HCT116 (cell line): ENCODE measurements at regions not wholly inside any gene's neighbourhood (a gene's known extent, or its start where the extent isn't known, plus 50 kb on each side); places are given as distances from the start of the nearest gene placed in this dataset.

Source experiments
- ATAC-seq: fragments of 200-7000 bp; cut with Tn5 transposase; 2 replicates; pipeline ENCODE4 v1.9.1; 2020; ENCODE audit warnings: mild to moderate bottlenecking, moderate library complexity
- BruUV-seq: library from RNA; stranded (reverse); fragments of 400-500 nt; replicated peaks from 2 replicates; lab custom pipeline; 2021; lab: Mats Ljungman, UMichigan
- CTCF ChIA-PET: fragments of 300-600 bp; sonication (Branson Sonifier 250); formaldehyde crosslinking; loops from one replicate; lab custom pipeline; 2021; ENCODE audit warnings: antibody characterized with exemption; lab: Charles Lee
- POLR2A ChIA-PET: fragments of 300-600, 350-600 bp; sonication (Branson Sonifier 250); formaldehyde crosslinking; loops from one replicate; lab custom pipeline; 2021; ENCODE audit warnings: antibody characterized with exemption; lab: Charles Lee
- RAD21 ChIA-PET, 2 experiments: fragments of 300-600 bp; sonication (Branson Sonifier 250); formaldehyde crosslinking; loops; one replicate each; lab custom pipeline; 2023; ENCODE audit warnings: low total read pairs in 2 of 2; ENCODE audit not compliant: uncharacterized antibody in 2 of 2, unreplicated experiment in 2 of 2, low non-redundant PET in 1 of 2; lab: Charles Lee
- DNase-seq: peaks from one replicate; pipeline ENCODE4 v3.0.0-alpha.2; 2010; ENCODE audit warnings: low read depth, low spot score
- H2AFZ ChIP-seq: fragments of 200-600 bp; shearing (Covaris generic), sonication (generic); 2 replicates; pipeline ENCODE4 v1.6.1; 2017; ENCODE audit warnings: low read depth, mixed run types, mixed read lengths, antibody characterized with exemption, low read length; ENCODE audit not compliant: poor library complexity, severe bottlenecking
- H3K27ac ChIP-seq: 2 replicates; pipeline ENCODE4 v1.5.1; 2012; ENCODE audit warnings: low read depth, low read length
- H3K27me3 ChIP-seq: fragments of 200-600 bp; sonication (generic); 2 replicates; pipeline ENCODE4 v1.6.1; 2016; ENCODE audit warnings: mixed run types, low read length, mixed read lengths; ENCODE audit not compliant: insufficient read depth
- H3K36me3 ChIP-seq, 2 experiments: fragments of 200-500 bp in 1 of 2; fragments of 200-600 bp in 1 of 2; sonication (Bioruptor generic) in 1 of 2; sonication (generic) in 1 of 2; 2 replicates each; pipeline versions ENCODE4 v1.5.1 to v1.6.1; 2014 to 2016; ENCODE audit warnings: low read length in 2 of 2, inconsistent platforms in 1 of 2, mixed read lengths in 1 of 2, mixed run types in 1 of 2; ENCODE audit not compliant: insufficient read depth in 2 of 2, control insufficient read depth in 1 of 2
- H3K4me1 ChIP-seq, 2 experiments: fragments of 200-600 bp in 1 of 2; sonication (generic) in 1 of 2; 2 replicates each; pipeline versions ENCODE4 v1.5.1 to v1.6.1; 2012 to 2017; ENCODE audit warnings: low read length in 2 of 2, inconsistent platforms in 1 of 2, mild to moderate bottlenecking in 1 of 2, mixed read lengths in 1 of 2, mixed run types in 1 of 2, moderate library complexity in 1 of 2; ENCODE audit not compliant: insufficient read depth in 2 of 2, control insufficient read depth in 1 of 2
- H3K4me2 ChIP-seq: fragments of 200-600 bp; sonication (generic); 2 replicates; pipeline ENCODE4 v1.6.1; 2017; ENCODE audit warnings: mixed run types, low read length, mixed read lengths
- H3K4me3 ChIP-seq, 2 experiments: fragments of 200-600 bp in 1 of 2; sonication (generic) in 1 of 2; replicated peaks in 1 of 2; 2 replicates each; pipeline ENCODE4 v1.5.1; 2011 to 2016; ENCODE audit warnings: low read length in 2 of 2, control low read depth in 1 of 2, low read depth in 1 of 2, mild to moderate bottlenecking in 1 of 2, mixed read lengths in 1 of 2, mixed run types in 1 of 2
- H3K79me2 ChIP-seq: fragments of 200-600 bp; sonication (generic); 2 replicates; pipeline ENCODE4 v1.6.1; 2017; ENCODE audit warnings: mild to moderate bottlenecking, mixed run types, low read length, moderate library complexity, mixed read lengths; ENCODE audit not compliant: insufficient read depth
- H3K9ac ChIP-seq: fragments of 200-600 bp; sonication (generic); 2 replicates; pipeline ENCODE4 v1.6.1; 2016; ENCODE audit warnings: low read length, mixed read lengths
- H3K9me2 ChIP-seq: fragments of 200-600 bp; sonication (generic), shearing (Covaris generic); 2 replicates; pipeline ENCODE4 v1.6.1; 2017; ENCODE audit warnings: mixed run types, mild to moderate bottlenecking, moderate library complexity; ENCODE audit not compliant: insufficient read depth
- H3K9me3 ChIP-seq, 2 experiments: fragments of 200-500 bp in 1 of 2; fragments of 200-600 bp in 1 of 2; sonication (Bioruptor generic) in 1 of 2; sonication (generic) in 1 of 2; 2 replicates each; pipeline ENCODE4 v1.6.1; 2014 to 2017; ENCODE audit warnings: low read length in 2 of 2, mixed read lengths in 2 of 2, inconsistent platforms in 1 of 2, low read depth in 1 of 2, mild to moderate bottlenecking in 1 of 2, mixed run types in 1 of 2, moderate library complexity in 1 of 2; ENCODE audit not compliant: control insufficient read depth in 1 of 2, insufficient read depth in 1 of 2
- H4K20me1 ChIP-seq: fragments of 200-600 bp; sonication (generic), shearing (Covaris generic); 2 replicates; pipeline ENCODE4 v1.6.1; 2017; ENCODE audit warnings: mixed run types, mild to moderate bottlenecking, moderate library complexity; ENCODE audit not compliant: insufficient read depth
- CBX3 ChIP-seq: IDR thresholded peaks from 2 replicates; pipeline ENCODE4 v1.6.1; 2012; ENCODE audit warnings: low read depth
- EZH2 ChIP-seq: fragments of 200-600 bp; sonication (generic); IDR thresholded peaks from 2 replicates; pipeline ENCODE4 v1.6.1; 2017; ENCODE audit warnings: antibody characterized with exemption, mixed run types
- EZH2phosphoT487 ChIP-seq: fragments of 200-600 bp; IDR thresholded peaks from 2 replicates; pipeline ENCODE4 v1.6.1; 2018; ENCODE audit warnings: antibody characterized with exemption, borderline replicate concordance
- FOSL1 ChIP-seq: IDR thresholded peaks from 2 replicates; pipeline ENCODE4 v1.6.1; 2012; ENCODE audit warnings: low read depth
- JUND ChIP-seq: IDR thresholded peaks from 2 replicates; pipeline ENCODE4 v1.6.1; 2012
- POLR2A ChIP-seq: IDR thresholded peaks from 2 replicates; pipeline ENCODE4 v1.7.0; 2011; ENCODE audit warnings: borderline replicate concordance; ENCODE audit not compliant: insufficient read depth, insufficient read length; ENCODE audit errors: extremely low read depth
- RAD21 ChIP-seq: IDR thresholded peaks from 2 replicates; pipeline ENCODE4 v1.6.1; 2012; ENCODE audit warnings: low read depth, mild to moderate bottlenecking
- SP1 ChIP-seq: IDR thresholded peaks from 2 replicates; pipeline ENCODE4 v1.6.1; 2012; ENCODE audit warnings: low read depth
- TCF7L2 ChIP-seq: IDR thresholded peaks from 2 replicates; pipeline ENCODE4 v1.7.0; 2011; ENCODE audit warnings: borderline replicate concordance, inconsistent platforms; ENCODE audit not compliant: insufficient read depth, insufficient read length; ENCODE audit errors: extremely low read depth
- ZNF274 ChIP-seq: fragments of 200-500 bp; sonication (Bioruptor generic); IDR thresholded peaks from 2 replicates; pipeline ENCODE4 v1.6.1; 2014; ENCODE audit warnings: mild to moderate bottlenecking, low read depth, low read length, inconsistent platforms
- intact Hi-C: fragments of 100-400 bp; cut with micrococcal nuclease; formaldehyde crosslinking; loops from 2 replicates; pipeline ENCODE4 v1.10.0; 2022
- TF ChIP-seq, protein P1 (sequence below): IDR thresholded peaks from 2 replicates; pipeline ENCODE4 v1.6.1; 2012; ENCODE audit warnings: low read depth
- TF ChIP-seq, protein P2 (sequence below): IDR thresholded peaks from 2 replicates; pipeline ENCODE4 v1.6.1; 2011; ENCODE audit warnings: mild to moderate bottlenecking, low read length, moderate library complexity; ENCODE audit not compliant: insufficient replicate concordance; ENCODE audit errors: extremely low read depth
- TF ChIP-seq, protein P3 (sequence below), 3 experiments: fragments of 200-600 bp in 1 of 3; sonication (generic) in 1 of 3; IDR thresholded peaks in 2 of 3; conservative IDR thresholded peaks in 1 of 3; 2 replicates each; pipeline ENCODE4 v1.5.1; 2012 to 2017; ENCODE audit warnings: low read depth in 2 of 3, low read length in 2 of 3, antibody characterized with exemption in 1 of 3, borderline replicate concordance in 1 of 3, control low read depth in 1 of 3, mild to moderate bottlenecking in 1 of 3, mixed read lengths in 1 of 3, mixed run types in 1 of 3, moderate library complexity in 1 of 3; ENCODE audit not compliant: insufficient read depth in 1 of 3

DNA sequence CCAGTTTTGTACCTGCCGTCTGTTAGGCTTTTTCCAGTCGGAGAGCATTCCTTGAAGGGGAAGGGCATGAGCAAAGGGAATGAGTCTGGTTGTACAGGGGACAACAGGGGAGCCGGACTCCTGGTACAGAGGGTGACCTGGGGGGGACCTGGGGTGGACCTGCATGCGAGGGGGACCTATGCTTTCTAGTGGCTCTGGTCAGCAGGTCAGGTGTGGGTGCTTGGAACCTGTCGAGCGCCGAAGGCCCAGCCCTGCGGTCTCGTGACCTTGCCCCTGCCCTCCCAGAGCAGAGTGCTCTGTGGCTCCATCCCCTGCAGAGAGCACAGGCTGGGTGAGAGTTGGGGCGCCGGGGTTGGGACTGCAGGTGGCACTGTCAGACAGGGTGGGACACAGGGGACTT, 96.7 kb upstream of the ASAP2 start:
- H3K79me2 ChIP-seq: no peaks in the 10 kb centered on the region
- H3K9ac ChIP-seq: no peak overlapping the region
- DNase-seq (no peak), ATAC-seq (no peak)
- H3K27ac ChIP-seq: no peak overlapping the region
- intact Hi-C loops: no loop called here
- ChIA-PET RAD21 (no interaction called here), POLR2A (no interaction called here), CTCF (no interaction called here)
- no peaks in the 10 kb centered on the region for H4K20me1 ChIP-seq
- BruUV-seq: no TSS peak
- no peaks in the 10 kb centered on the region for H3K9me2 ChIP-seq
- no peak overlapping the region for H3K4me3 ChIP-seq
- no peak overlapping the region for H3K4me2 ChIP-seq
- H3K4me1 ChIP-seq: peaks cover 12 to 40% of the 10 kb centered on the region in 2 experiments; a peak in 3 of 4 replicates
- H3K27me3 ChIP-seq: no peaks in the 10 kb centered on the region
- no peaks in the 10 kb centered on the region for H3K9me3 ChIP-seq
- no peaks in the 10 kb centered on the region for H3K36me3 ChIP-seq
- no peak overlapping the region for H2AFZ ChIP-seq
- no peak for TF ChIP-seq ZNF274
- TF ChIP-seq RAD21: no peak
- TF ChIP-seq EZH2: no peak
- TF ChIP-seq FOSL1: no peak
- TF ChIP-seq, protein P1, sequence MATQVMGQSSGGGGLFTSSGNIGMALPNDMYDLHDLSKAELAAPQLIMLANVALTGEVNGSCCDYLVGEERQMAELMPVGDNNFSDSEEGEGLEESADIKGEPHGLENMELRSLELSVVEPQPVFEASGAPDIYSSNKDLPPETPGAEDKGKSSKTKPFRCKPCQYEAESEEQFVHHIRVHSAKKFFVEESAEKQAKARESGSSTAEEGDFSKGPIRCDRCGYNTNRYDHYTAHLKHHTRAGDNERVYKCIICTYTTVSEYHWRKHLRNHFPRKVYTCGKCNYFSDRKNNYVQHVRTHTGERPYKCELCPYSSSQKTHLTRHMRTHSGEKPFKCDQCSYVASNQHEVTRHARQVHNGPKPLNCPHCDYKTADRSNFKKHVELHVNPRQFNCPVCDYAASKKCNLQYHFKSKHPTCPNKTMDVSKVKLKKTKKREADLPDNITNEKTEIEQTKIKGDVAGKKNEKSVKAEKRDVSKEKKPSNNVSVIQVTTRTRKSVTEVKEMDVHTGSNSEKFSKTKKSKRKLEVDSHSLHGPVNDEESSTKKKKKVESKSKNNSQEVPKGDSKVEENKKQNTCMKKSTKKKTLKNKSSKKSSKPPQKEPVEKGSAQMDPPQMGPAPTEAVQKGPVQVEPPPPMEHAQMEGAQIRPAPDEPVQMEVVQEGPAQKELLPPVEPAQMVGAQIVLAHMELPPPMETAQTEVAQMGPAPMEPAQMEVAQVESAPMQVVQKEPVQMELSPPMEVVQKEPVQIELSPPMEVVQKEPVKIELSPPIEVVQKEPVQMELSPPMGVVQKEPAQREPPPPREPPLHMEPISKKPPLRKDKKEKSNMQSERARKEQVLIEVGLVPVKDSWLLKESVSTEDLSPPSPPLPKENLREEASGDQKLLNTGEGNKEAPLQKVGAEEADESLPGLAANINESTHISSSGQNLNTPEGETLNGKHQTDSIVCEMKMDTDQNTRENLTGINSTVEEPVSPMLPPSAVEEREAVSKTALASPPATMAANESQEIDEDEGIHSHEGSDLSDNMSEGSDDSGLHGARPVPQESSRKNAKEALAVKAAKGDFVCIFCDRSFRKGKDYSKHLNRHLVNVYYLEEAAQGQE: no peak
- no peak for TF ChIP-seq CBX3
- no peak for TF ChIP-seq TCF7L2
- TF ChIP-seq, protein P2, sequence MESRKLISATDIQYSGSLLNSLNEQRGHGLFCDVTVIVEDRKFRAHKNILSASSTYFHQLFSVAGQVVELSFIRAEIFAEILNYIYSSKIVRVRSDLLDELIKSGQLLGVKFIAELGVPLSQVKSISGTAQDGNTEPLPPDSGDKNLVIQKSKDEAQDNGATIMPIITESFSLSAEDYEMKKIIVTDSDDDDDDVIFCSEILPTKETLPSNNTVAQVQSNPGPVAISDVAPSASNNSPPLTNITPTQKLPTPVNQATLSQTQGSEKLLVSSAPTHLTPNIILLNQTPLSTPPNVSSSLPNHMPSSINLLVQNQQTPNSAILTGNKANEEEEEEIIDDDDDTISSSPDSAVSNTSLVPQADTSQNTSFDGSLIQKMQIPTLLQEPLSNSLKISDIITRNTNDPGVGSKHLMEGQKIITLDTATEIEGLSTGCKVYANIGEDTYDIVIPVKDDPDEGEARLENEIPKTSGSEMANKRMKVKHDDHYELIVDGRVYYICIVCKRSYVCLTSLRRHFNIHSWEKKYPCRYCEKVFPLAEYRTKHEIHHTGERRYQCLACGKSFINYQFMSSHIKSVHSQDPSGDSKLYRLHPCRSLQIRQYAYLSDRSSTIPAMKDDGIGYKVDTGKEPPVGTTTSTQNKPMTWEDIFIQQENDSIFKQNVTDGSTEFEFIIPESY: no peak
- TF ChIP-seq SP1: no peak
- TF ChIP-seq EZH2phosphoT487: no peak
- no peak for TF ChIP-seq POLR2A
- no peak for TF ChIP-seq JUND
- TF ChIP-seq, protein P3, sequence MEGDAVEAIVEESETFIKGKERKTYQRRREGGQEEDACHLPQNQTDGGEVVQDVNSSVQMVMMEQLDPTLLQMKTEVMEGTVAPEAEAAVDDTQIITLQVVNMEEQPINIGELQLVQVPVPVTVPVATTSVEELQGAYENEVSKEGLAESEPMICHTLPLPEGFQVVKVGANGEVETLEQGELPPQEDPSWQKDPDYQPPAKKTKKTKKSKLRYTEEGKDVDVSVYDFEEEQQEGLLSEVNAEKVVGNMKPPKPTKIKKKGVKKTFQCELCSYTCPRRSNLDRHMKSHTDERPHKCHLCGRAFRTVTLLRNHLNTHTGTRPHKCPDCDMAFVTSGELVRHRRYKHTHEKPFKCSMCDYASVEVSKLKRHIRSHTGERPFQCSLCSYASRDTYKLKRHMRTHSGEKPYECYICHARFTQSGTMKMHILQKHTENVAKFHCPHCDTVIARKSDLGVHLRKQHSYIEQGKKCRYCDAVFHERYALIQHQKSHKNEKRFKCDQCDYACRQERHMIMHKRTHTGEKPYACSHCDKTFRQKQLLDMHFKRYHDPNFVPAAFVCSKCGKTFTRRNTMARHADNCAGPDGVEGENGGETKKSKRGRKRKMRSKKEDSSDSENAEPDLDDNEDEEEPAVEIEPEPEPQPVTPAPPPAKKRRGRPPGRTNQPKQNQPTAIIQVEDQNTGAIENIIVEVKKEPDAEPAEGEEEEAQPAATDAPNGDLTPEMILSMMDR (IDR thresholded peaks at IDR 0.05 in 2 of 3, conservative IDR thresholded peaks at IDR 0.05 in 1 of 3; ENCODE audit: borderline replicate concordance in 1 of 3, insufficient read depth in 1 of 3, low read depth in 2 of 3, low read length in 2 of 3): no peak
